PC-9 (cell line): ENCODE measurements at regions not wholly inside any gene's neighbourhood (a gene's known extent, or its start where the extent isn't known, plus 50 kb on each side); places are given as distances from the start of the nearest gene placed in this dataset.

Experiments
- EZH2 ChIP-seq: fragments of 200-600 bp; sonication (generic); IDR thresholded peaks from 2 replicates; pipeline ENCODE4 v1.8.0; 2017; ENCODE audit warnings: antibody characterized with exemption, low read depth
- TF ChIP-seq, protein P1 (sequence below): fragments of 200-600 bp; sonication (generic); conservative IDR thresholded peaks from 2 replicates; pipeline ENCODE4 v1.6.1; 2017; ENCODE audit warnings: mixed run types, antibody characterized with exemption, mild to moderate bottlenecking, moderate library complexity

DNA sequence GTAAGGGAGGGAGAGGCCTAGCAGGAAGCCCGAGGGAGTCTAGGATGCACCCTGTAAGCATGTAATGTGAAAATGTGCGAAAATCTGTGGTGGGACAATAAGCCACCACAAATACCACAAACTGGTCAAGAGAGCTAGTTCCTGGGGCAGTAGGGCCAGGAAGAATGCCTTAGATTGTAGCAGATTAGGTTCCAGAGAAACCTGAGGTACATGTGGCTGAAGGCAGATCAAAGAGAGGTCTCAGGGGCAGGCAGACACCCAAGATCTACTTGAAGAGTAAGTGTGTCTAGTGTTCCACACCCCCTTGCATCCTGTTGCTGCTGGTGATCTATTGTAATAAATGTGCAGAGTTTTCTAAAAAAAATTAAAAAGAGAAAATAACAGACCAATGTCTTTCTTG is 1677.3 kb upstream of the CDH6 start:
- TF ChIP-seq, protein P1, sequence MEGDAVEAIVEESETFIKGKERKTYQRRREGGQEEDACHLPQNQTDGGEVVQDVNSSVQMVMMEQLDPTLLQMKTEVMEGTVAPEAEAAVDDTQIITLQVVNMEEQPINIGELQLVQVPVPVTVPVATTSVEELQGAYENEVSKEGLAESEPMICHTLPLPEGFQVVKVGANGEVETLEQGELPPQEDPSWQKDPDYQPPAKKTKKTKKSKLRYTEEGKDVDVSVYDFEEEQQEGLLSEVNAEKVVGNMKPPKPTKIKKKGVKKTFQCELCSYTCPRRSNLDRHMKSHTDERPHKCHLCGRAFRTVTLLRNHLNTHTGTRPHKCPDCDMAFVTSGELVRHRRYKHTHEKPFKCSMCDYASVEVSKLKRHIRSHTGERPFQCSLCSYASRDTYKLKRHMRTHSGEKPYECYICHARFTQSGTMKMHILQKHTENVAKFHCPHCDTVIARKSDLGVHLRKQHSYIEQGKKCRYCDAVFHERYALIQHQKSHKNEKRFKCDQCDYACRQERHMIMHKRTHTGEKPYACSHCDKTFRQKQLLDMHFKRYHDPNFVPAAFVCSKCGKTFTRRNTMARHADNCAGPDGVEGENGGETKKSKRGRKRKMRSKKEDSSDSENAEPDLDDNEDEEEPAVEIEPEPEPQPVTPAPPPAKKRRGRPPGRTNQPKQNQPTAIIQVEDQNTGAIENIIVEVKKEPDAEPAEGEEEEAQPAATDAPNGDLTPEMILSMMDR, result no peak
- TF ChIP-seq EZH2, result no peak
